Sigmoid colon (tissue), 4 donors: ENCODE measurements at regions not wholly inside any gene's neighbourhood (a gene's known extent, or its start where the extent isn't known, plus 50 kb on each side); places are given as distances from the start of the nearest gene placed in this dataset.

Experiments used
- EP300 ChIP-seq, 4 donors: sonication (generic); formaldehyde crosslinking; IDR thresholded peaks; one replicate each; pipeline ENCODE4 v1.6.1; 2017; ENCODE audit warnings: antibody characterized with exemption in 4 of 4
- POLR2A ChIP-seq, 2 donors: fragments of 450-650 bp; IDR thresholded peaks; one replicate each; pipeline ENCODE4 v1.6.1; 2016; ENCODE audit warnings: antibody characterized with exemption in 2 of 2, mild to moderate bottlenecking in 2 of 2, moderate library complexity in 2 of 2
- POLR2AphosphoS5 ChIP-seq, 4 donors: sonication (generic); formaldehyde crosslinking; IDR thresholded peaks; one replicate each; pipeline ENCODE4 v1.6.1; 2017; ENCODE audit warnings: antibody characterized with exemption in 4 of 4
- TF ChIP-seq, protein P1 (sequence below), 4 experiments: fragments of 450-650 bp in 3 of 4; fragments of 200-600 bp in 1 of 4; IDR thresholded peaks; one replicate each; pipeline ENCODE4 v1.5.1; 2016 to 2019; ENCODE audit warnings: antibody characterized with exemption in 4 of 4, mild to moderate bottlenecking in 3 of 4, moderate library complexity in 2 of 4

- TF ChIP-seq, protein P1, sequence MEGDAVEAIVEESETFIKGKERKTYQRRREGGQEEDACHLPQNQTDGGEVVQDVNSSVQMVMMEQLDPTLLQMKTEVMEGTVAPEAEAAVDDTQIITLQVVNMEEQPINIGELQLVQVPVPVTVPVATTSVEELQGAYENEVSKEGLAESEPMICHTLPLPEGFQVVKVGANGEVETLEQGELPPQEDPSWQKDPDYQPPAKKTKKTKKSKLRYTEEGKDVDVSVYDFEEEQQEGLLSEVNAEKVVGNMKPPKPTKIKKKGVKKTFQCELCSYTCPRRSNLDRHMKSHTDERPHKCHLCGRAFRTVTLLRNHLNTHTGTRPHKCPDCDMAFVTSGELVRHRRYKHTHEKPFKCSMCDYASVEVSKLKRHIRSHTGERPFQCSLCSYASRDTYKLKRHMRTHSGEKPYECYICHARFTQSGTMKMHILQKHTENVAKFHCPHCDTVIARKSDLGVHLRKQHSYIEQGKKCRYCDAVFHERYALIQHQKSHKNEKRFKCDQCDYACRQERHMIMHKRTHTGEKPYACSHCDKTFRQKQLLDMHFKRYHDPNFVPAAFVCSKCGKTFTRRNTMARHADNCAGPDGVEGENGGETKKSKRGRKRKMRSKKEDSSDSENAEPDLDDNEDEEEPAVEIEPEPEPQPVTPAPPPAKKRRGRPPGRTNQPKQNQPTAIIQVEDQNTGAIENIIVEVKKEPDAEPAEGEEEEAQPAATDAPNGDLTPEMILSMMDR (IDR thresholded peaks at IDR 0.05), result no peak
- TF ChIP-seq EP300 (IDR thresholded peaks at IDR 0.05), result no peak
- TF ChIP-seq POLR2A (IDR thresholded peaks at IDR 0.05), result no peak
- TF ChIP-seq POLR2AphosphoS5 (IDR thresholded peaks at IDR 0.05), result no peak
These were observed 355.9 kb downstream of the RSL24D1 start for GRCh38 chr15:54840621-54841398.
